Central memory CD8-positive, alpha-beta T cell (primary cell): ENCODE measurements at regions not wholly inside any gene's neighbourhood (a gene's known extent, or its start where the extent isn't known, plus 50 kb on each side); places are given as distances from the start of the nearest gene placed in this dataset.
"Not testable (repeated sequence)": the region's sequence is repeated elsewhere in the genome, so short reads cannot be mapped to it uniquely, and the experiment has no call there.

Experiments
- ATAC-seq: fragments of 150-1000 bp; cut with Tn5 transposase; replicated peaks from 2 replicates; pipeline ENCODE4 v1.10.0; 2022; ENCODE audit warnings: mild to moderate bottlenecking, moderate FRiP score, moderate number of reproducible peaks; ENCODE audit not compliant: poor library complexity, severe bottlenecking; ENCODE audit errors: extremely low read depth
- DNase-seq, 2 donors: peaks; one replicate each; pipeline ENCODE4 v3.0.0; 2021; ENCODE audit warnings: low spot score in 2 of 2
- H3K27ac Mint-ChIP-seq: one replicate; pipeline ENCODE4 v1.8.0; 2022; ENCODE audit warnings: low read depth, mild to moderate bottlenecking, moderate library complexity, mixed read lengths
- H3K27me3 Mint-ChIP-seq: one replicate; pipeline ENCODE4 v1.8.0; 2022; ENCODE audit warnings: mixed read lengths
- H3K36me3 Mint-ChIP-seq: one replicate; pipeline ENCODE4 v1.8.0; 2022; ENCODE audit warnings: mild to moderate bottlenecking, moderate library complexity, mixed read lengths; ENCODE audit not compliant: insufficient read depth
- H3K4me1 Mint-ChIP-seq: one replicate; pipeline ENCODE4 v1.8.0; 2022; ENCODE audit warnings: mixed read lengths
- H3K4me3 Mint-ChIP-seq: one replicate; pipeline ENCODE4 v1.8.0; 2022; ENCODE audit warnings: mild to moderate bottlenecking, moderate library complexity, mixed read lengths
- H3K9me3 Mint-ChIP-seq: one replicate; pipeline ENCODE4 v1.8.0; 2022; ENCODE audit warnings: mixed read lengths

DNA sequence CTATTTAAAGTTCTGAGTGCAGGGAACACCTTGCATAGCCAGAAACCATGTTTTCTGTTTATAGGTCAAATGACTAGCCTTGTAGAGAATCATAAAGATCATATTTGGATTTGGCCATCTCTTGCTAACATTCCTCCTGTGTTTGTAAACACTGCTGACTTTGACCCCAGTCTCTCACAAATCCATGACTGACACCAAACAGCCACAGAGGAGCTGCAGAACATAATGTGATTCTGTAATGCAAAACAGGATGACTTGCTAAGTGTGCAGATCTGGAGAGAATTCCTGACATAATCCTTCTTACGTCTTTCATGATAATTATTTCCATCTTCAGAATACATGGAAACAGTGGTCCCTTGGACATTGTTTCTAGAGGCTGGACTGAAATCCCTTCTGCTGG is 211.8 kb downstream of the BMP4 start:
- Mint-ChIP-seq H3K27me3 (no peaks in the 10 kb centered on the region), H3K9me3 (no peaks in the 10 kb centered on the region), H3K4me3 (no peak overlapping the region), H3K27ac (no peak overlapping the region), H3K36me3 (no peaks in the 10 kb centered on the region), H3K4me1 (no peaks in the 10 kb centered on the region)
- ATAC-seq (no peak), DNase-seq (no peak)

DNA sequence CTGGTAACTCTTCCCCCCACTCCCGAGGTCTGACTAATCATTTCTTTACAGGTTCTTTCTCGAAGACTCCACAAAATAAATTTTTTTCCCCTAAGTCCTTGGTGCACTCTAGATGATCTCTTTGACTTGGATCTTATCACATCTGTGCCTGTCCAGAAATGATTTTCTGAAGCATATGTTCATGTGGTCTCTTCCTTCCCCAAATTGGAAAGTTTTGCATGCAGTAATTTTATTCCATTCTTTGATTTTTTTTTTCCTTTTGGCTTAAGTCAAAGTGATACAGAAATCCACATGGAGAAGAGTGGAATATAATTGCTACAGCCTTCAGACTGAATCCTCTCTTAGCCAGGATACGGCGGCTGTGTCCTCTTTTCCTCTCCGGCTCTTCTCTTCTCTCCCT is 213.3 kb downstream of the BMP4 start:
- DNase-seq (no peak), ATAC-seq (no peak)
- no peaks in the 10 kb centered on the region for H3K27me3 Mint-ChIP-seq
- no peaks in the 10 kb centered on the region for H3K9me3 Mint-ChIP-seq
- H3K36me3 Mint-ChIP-seq = no peaks in the 10 kb centered on the region
- no peaks in the 10 kb centered on the region for H3K4me1 Mint-ChIP-seq
- no peak overlapping the region for H3K27ac Mint-ChIP-seq
- no peak overlapping the region for H3K4me3 Mint-ChIP-seq

DNA sequence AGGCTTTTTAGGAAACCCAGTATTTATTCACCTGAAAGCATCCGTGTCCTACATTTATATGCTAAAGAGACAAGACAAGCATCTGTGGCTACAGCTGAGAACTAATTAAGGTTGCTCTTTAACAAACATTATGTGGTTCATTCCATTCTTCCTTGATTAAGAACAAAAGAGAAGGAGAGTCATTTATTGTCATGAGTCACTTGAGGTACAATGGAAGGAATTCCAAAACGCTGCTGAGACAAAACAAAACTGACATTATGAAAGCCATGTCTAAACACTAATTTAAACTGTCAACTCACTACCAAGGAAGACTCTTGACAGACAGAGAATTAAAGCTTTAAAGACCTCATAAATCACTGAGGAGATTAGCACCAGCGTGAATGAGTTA is 214.4 kb downstream of the BMP4 start:
- ATAC-seq (no peak), DNase-seq (no peak)
- no peak overlapping the region for H3K27ac Mint-ChIP-seq
- peaks cover 3% of the 10 kb centered on the region for H3K9me3 Mint-ChIP-seq
- no peaks in the 10 kb centered on the region for H3K36me3 Mint-ChIP-seq
- H3K4me1 Mint-ChIP-seq = no peaks in the 10 kb centered on the region
- H3K27me3 Mint-ChIP-seq = no peaks in the 10 kb centered on the region
- no peak overlapping the region for H3K4me3 Mint-ChIP-seq

DNA sequence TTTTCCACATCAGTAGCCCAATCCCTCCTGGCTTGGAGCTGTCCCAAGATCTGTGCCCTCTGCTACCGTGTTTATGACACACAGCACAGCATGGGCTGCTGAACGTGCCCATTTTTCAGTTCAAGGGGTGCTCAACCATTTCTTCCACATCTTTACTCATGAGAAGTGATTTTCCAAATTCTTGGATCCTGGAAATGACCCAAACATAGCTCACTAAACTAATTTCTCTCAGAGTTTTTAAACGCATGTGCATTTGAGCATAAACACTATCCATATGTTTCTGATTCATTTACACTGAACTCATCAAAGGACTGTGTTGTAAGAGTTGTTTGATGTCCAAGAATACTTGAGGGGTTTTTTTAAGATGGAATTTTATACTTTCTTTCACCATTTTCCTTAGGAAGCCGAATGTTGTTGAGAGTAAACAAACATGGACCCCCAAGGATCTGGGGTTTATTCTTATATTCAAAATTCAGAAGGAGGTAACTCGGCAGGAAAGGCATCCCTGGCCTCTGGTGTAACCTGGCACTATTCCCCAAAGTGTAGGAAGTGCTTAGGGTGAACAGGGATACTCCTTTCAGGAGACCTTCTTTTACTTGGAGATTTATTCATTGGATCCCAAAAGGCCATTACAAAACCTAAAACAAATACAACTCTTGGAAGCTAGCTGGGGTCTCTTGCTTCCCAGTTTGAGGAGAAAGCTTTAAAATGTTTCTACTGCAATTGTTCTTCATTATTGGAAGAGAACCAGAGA is 215.0 kb downstream of the BMP4 start:
- H3K36me3 Mint-ChIP-seq = no peaks in the 10 kb centered on the region
- no peak for DNase-seq
- no peak overlapping the region for H3K4me3 Mint-ChIP-seq
- no peak for ATAC-seq
- H3K27ac Mint-ChIP-seq = no peak overlapping the region
- peaks cover 6% of the 10 kb centered on the region for H3K9me3 Mint-ChIP-seq
- no peaks in the 10 kb centered on the region for H3K4me1 Mint-ChIP-seq
- H3K27me3 Mint-ChIP-seq = no peaks in the 10 kb centered on the region

DNA sequence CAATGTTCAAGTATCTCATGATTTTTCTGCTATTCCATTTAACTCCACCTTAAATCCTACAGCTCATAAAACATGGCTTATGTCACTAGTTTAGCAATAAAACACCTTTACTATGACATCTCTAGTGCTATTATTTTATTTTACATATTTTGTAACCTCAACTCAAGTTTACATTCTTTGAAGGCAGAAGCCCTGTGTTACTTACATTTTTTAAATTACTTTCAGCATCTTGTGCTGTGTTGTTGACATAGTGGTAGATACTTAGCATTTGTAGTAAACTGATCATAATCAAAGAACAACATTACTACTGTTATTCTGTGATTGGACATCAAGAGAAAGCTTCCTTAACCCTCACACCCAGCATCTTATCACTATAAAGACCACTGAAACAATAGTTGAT is 216.1 kb downstream of the BMP4 start:
- Mint-ChIP-seq H3K9me3 (peaks cover 6% of the 10 kb centered on the region), H3K27me3 (no peaks in the 10 kb centered on the region), H3K27ac (no peak overlapping the region), H3K4me1 (no peaks in the 10 kb centered on the region), H3K4me3 (no peak overlapping the region), H3K36me3 (no peaks in the 10 kb centered on the region)
- DNase-seq (no peak), ATAC-seq (no peak)

DNA sequence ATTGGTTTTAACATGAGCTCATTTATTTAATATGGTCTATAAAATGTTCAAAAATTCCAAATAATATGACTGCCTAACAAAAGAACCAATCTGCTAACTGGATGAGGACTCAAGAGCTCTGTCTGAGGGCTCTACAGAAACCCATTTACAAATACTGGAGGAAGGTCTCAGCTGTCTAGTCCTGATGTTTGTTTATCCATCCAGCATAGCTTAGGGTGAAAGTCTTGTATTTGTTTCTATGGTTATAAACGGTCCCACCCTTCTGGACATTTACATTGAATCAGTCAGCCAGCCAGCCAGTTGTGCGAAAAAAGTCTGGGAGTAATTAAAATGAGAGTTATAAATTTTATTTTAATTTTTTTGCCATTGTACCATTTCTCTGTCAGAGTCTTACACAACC is 220.7 kb downstream of the BMP4 start:
- Mint-ChIP-seq H3K4me3 (no peak overlapping the region), H3K27ac (no peak overlapping the region), H3K36me3 (no peaks in the 10 kb centered on the region), H3K4me1 (no peaks in the 10 kb centered on the region), H3K27me3 (no peaks in the 10 kb centered on the region), H3K9me3 (peaks cover 10% of the 10 kb centered on the region)
- ATAC-seq (no peak), DNase-seq (no peak)

DNA sequence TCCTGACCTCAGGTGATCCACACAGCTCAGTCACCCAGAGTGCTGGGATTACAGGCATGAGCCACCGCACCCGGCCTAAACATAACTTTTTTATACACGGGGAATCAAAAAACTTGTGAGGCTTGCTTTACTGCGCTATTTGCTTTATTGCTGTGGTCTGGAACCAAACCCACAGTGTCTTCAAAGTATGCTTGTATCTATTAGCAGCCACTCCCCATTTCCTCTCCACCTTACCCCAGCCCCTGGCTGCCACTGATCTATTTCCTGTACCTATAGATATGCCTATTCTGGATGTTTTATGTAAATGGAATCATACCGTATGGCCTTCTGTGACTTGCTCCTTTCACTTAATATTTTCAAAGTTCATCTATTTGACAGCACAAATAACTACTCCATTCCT is 233.4 kb downstream of the BMP4 start:
- H3K4me3 Mint-ChIP-seq = no peak overlapping the region
- H3K9me3 Mint-ChIP-seq = peaks cover 13% of the 10 kb centered on the region
- no peak overlapping the region for H3K27ac Mint-ChIP-seq
- no peak for DNase-seq
- no peaks in the 10 kb centered on the region for H3K27me3 Mint-ChIP-seq
- H3K4me1 Mint-ChIP-seq = no peaks in the 10 kb centered on the region
- no peak for ATAC-seq
- H3K36me3 Mint-ChIP-seq = no peaks in the 10 kb centered on the region

DNA sequence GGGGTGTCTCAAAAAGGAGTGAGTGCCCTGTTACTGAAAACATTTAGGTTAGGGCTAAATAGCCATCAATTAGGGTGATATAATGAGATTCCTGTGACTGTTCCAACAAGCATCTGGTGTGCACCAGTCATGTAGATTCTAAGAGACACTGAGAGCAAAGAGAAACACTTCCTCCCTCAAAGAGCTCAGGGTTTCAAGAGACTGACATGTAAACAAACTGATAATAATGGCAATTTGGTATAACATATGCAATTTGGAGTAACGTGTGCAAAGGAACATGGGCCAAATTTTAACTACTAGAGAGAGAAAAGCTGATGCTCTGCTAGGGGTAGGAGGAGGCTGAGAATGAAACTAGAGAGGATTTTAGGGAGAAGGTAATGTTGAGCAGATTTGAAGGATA is 237.1 kb downstream of the BMP4 start:
- H3K27me3 Mint-ChIP-seq = no peaks in the 10 kb centered on the region

DNA sequence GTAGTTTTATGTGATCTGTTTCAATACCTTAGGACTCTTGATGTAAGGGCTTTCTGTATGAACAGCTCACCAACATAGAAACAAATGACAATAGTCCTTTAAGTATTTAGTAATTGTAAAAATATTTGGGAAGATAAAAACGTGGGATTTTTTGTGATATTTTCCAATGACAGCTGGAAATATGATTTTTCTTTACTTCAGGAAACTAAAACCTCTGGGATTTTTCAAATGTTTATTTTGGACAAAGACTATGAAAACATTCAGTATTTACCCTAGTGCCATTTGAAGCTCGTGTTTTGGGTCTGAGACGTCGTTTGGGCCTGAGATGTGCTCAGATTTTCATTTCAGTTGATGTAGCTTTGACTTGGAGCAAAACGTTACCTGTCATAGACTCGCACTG is 240.0 kb downstream of the BMP4 start:
- no peak for ATAC-seq
- H3K27me3 Mint-ChIP-seq = no peaks in the 10 kb centered on the region
- no peaks in the 10 kb centered on the region for H3K4me1 Mint-ChIP-seq
- H3K9me3 Mint-ChIP-seq = peaks cover 13% of the 10 kb centered on the region
- no peak overlapping the region for H3K4me3 Mint-ChIP-seq
- H3K27ac Mint-ChIP-seq = no peak overlapping the region
- DNase-seq = no peak
- no peaks in the 10 kb centered on the region for H3K36me3 Mint-ChIP-seq

More for the DNA sequence above, 237.1 kb downstream of the BMP4 start:
- DNase-seq = no peak
- Mint-ChIP-seq H3K36me3 (no peaks in the 10 kb centered on the region), H3K4me3 (no peak overlapping the region), H3K4me1 (no peaks in the 10 kb centered on the region), H3K9me3 (peaks cover 13% of the 10 kb centered on the region), H3K27ac (no peak overlapping the region)
- no peak for ATAC-seq

DNA sequence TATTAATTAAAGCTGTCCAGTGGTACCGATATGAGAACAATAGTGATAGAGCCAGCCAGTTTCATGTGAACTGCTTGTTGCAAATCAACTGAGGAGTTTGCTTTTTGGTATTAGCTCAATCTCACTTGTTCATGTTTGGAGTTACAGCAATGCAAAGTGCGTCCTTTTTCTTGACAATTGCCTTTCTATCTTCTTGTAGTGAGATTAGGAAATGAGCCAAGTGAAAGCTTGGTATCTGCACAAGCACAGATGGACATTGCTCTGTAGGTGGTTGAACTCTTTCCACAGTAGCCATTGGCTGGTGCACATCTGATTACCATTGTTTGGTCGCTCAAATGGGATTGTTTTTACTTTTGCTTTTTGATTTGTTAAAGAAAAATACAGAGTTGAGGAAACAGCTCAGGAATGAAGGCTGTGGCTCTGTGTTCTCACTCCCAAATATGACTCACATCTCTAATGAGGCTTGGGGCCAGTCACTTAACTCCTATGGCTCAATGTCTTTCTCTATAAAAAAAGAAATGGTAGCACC is 241.4 kb downstream of the BMP4 start:
- Mint-ChIP-seq H3K36me3 (no peaks in the 10 kb centered on the region), H3K4me3 (no peak overlapping the region), H3K27me3 (no peaks in the 10 kb centered on the region), H3K9me3 (peaks cover 7% of the 10 kb centered on the region), H3K4me1 (no peaks in the 10 kb centered on the region), H3K27ac (no peak overlapping the region)
- no peak for DNase-seq
- no peak for ATAC-seq

DNA sequence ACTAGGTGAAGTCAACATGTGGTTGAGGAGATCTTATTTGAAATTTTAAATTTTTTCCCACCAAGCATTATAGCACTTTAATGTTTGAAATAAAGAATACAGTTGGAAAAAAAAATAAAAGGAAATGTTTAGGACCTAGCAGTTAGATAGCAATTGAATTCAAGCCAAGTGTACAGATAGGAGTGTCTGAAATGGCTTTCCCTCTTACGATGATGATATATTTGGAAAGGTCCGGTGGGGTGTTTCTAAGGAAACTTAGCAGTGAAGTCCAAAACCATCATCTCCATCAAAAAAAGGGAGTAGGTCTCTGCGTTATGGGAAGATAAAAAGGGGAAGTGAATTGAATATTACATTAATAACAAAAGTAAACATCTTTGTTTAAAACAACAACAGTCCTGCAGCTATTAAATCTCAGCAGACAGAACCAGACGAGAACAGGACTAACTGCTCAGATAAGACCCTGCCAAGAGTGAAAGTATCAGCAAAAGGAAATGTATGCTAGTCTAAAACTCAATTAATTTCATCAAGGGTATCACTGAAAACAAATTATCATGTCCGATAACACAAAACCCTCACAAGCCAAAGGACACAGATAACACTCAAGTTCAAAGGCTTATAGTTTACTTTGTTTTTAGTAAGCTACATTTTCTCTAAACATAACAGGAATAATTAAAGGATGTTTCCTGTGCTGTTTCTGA is 242.0 kb downstream of the BMP4 start:
- no peaks in the 10 kb centered on the region for H3K36me3 Mint-ChIP-seq
- ATAC-seq = no peak
- DNase-seq = no peak
- no peaks in the 10 kb centered on the region for H3K27me3 Mint-ChIP-seq
- H3K27ac Mint-ChIP-seq = no peak overlapping the region
- H3K9me3 Mint-ChIP-seq = peaks cover 1% of the 10 kb centered on the region
- H3K4me3 Mint-ChIP-seq = no peak overlapping the region
- no peaks in the 10 kb centered on the region for H3K4me1 Mint-ChIP-seq

DNA sequence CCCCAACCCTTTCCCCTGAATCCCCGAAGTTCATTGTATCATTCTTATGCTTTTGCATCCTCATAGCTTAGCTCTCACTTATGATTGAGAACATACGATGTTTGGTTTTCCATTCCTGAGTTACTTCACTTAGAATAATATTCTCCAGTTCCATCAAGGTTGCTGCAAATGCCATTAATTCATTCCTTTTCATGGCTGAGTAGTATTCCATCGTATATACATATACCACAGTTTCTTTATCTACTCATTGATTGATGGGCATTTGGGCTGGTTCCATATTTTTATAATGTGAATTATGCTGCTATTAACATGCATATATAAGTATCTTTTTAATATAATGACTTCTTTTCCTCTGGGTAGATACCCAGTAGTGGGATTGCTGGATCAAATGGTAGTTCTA is 243.7 kb downstream of the BMP4 start:
- not testable (repeated sequence) for H3K27me3 Mint-ChIP-seq, H3K36me3 Mint-ChIP-seq, H3K9me3 Mint-ChIP-seq, H3K27ac Mint-ChIP-seq, H3K4me3 Mint-ChIP-seq, ATAC-seq, H3K4me1 Mint-ChIP-seq, DNase-seq

DNA sequence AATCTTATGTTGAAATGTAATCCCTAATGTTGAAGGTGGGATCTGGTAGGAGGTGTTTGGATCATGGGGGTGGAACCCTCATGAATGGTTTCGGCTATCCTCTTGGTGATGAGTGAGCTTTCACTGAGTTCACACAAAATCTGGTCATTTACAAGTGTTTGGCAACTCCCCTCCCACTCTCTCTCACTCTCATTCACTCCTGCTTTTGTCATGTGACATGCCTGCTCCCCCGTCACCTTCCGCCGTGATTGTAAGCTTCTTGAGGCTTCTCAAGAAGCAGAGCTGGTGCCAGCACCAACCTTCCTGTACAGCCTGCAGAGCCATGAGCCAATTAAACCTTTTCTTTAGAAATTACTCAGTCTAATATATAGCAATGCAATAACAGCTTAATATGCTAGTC is 245.4 kb downstream of the BMP4 start:
- no peak for DNase-seq
- Mint-ChIP-seq H3K4me3 (no peak overlapping the region), H3K36me3 (no peaks in the 10 kb centered on the region), H3K27me3 (no peaks in the 10 kb centered on the region), H3K9me3 (peaks cover 17% of the 10 kb centered on the region), H3K27ac (no peak overlapping the region), H3K4me1 (no peaks in the 10 kb centered on the region)
- ATAC-seq = no peak
